Stomach (tissue), 8 donors: ENCODE measurements at regions not wholly inside any gene's neighbourhood (a gene's known extent, or its start where the extent isn't known, plus 50 kb on each side); places are given as distances from the start of the nearest gene placed in this dataset.
"Not testable (repeated sequence)": the region's sequence is repeated elsewhere in the genome, so short reads cannot be mapped to it uniquely, and the experiment has no call there.

Experiments
- DNase-seq, 2 donors: peaks; one replicate each; pipeline versions ENCODE4 v3.0.0 to v3.0.0-alpha.2; 2013 to 2019
- H3K27ac ChIP-seq, 5 donors: fragments of 200-600 bp in 4 of 5; sonication (generic) in 4 of 5; one replicate each; pipeline ENCODE4 v1.5.1; 2013 to 2019; ENCODE audit warnings: mild to moderate bottlenecking in 1 of 5, moderate library complexity in 1 of 5
- H3K27me3 ChIP-seq, 3 donors: fragments of 200-600 bp; sonication (generic); one replicate each; pipeline ENCODE4 v1.5.1; 2017 to 2019; ENCODE audit warnings: mixed run types in 1 of 3
- H3K36me3 ChIP-seq, 4 donors: fragments of 200-600 bp; sonication (generic); 1 replicate in 3 of 4; 2 replicates in 1 of 4; pipeline ENCODE4 v1.5.1; 2016 to 2019
- H3K4me1 ChIP-seq, 4 donors: fragments of 200-600 bp; sonication (generic); one replicate each; pipeline ENCODE4 v1.5.1; 2016 to 2019
- H3K4me3 ChIP-seq, 4 donors: fragments of 200-600 bp; sonication (generic) in 3 of 4; one replicate each; pipeline ENCODE4 v1.5.1; 2016 to 2019; ENCODE audit warnings: mild to moderate bottlenecking in 1 of 4
- H3K9me3 ChIP-seq, 4 donors: fragments of 200-600 bp; sonication (generic); one replicate each; pipeline ENCODE4 v1.5.1; 2016 to 2019
- WGBS, 5 donors: extraction: QIAGEN DNeasy Blood & Tissue Kit in 3 of 5; methylation state at CpG; one replicate each; pipeline versions ENCODE4 v1.1.5 to v1.1.7; 2013 to 2018; 5-methylcytosine and 5-hydroxymethylcytosine counted together
- intact Hi-C: fragments of 100-400 bp; cut with DNase I; formaldehyde crosslinking; loops from one replicate; pipeline ENCODE4 v1.15.1; 2023; ENCODE audit warnings: low total_unique reads
- TF ChIP-seq, protein P1 (sequence below), 7 experiments: fragments of 450-650 bp in 4 of 7; fragments of 200-600 bp in 3 of 7; sonication (generic) in 3 of 7; IDR thresholded peaks; one replicate each; pipeline ENCODE4 v1.5.1; 2016 to 2019; ENCODE audit warnings: antibody characterized with exemption in 7 of 7, control low read depth in 2 of 7, mild to moderate bottlenecking in 1 of 7
- donor health status: healthy with polysubstance abuse.
- donor health status: Bipolar disorder and iron deficiency.
- donor health status: healthy.

DNA sequence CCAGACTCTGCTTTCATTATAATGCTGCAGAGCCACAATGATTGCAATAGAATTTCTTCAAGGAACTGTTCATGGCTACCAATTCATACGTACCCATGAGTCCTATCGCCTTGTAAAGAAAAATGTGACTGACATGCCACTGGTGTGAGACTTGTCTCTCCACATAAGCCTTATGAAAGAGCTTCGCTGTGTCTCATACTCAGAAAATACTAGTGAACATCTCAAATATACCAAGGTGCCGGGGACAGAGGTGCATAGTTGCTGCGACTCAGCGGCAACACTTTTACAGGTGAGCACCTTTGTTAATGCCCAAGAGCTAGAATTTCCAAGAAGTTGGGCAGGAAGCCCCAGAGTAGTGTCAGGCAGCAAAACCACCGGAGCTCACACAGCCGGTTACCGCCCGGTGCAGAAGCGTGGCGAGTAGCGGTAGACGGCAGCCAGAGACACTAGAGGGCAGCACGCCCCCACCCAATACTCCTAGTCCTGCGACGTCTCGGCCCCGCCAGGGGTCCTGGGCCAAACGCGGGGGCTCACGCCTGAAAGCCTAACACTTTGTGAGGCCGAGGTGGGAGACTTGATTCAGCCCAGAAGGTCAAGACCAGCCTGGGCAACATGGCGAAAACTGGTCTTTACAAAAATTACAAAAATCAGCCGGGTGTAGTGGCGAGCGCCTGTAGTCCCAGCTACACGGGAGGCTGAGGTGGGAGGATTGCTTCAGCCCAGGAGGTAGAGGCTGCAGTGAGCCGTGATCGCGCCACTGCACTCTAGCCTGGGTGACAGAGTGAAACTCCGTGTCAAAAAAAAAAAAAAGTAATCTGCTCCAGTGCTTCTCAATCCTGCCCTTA, 50.5 kb upstream of the CCL21 start:
- Histone ChIP-seq H3K27me3 (peaks cover 0 to 32% (median 0%) of the 10 kb centered on the region in 3 donors), H3K4me1 (peaks cover 0 to 11% (median 0%) of the 10 kb centered on the region in 4 donors)
- H3K36me3 ChIP-seq, H3K9me3 ChIP-seq, intact Hi-C loops, H3K27ac ChIP-seq, H3K4me3 ChIP-seq: not testable (repeated sequence)
- DNase-seq, result peak; percentile 41 to 74
- WGBS, 5 donors, result 30 to 35% (median 32%) methylated on average over 31 to 32 of the region's 32 CpGs
- TF ChIP-seq, protein P1, sequence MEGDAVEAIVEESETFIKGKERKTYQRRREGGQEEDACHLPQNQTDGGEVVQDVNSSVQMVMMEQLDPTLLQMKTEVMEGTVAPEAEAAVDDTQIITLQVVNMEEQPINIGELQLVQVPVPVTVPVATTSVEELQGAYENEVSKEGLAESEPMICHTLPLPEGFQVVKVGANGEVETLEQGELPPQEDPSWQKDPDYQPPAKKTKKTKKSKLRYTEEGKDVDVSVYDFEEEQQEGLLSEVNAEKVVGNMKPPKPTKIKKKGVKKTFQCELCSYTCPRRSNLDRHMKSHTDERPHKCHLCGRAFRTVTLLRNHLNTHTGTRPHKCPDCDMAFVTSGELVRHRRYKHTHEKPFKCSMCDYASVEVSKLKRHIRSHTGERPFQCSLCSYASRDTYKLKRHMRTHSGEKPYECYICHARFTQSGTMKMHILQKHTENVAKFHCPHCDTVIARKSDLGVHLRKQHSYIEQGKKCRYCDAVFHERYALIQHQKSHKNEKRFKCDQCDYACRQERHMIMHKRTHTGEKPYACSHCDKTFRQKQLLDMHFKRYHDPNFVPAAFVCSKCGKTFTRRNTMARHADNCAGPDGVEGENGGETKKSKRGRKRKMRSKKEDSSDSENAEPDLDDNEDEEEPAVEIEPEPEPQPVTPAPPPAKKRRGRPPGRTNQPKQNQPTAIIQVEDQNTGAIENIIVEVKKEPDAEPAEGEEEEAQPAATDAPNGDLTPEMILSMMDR (IDR thresholded peaks at IDR 0.05), result peak in 4 of 7 experiments; percentile 20 to 52 (median 42)
